ENCODE measurements at regions not wholly inside any gene's neighbourhood (a gene's known extent, or its start where the extent isn't known, plus 50 kb on each side); places are given as distances from the start of the nearest gene placed in this dataset.
"Not testable (repeated sequence)": the region's sequence is repeated elsewhere in the genome, so short reads cannot be mapped to it uniquely, and the experiment has no call there.

DNA sequence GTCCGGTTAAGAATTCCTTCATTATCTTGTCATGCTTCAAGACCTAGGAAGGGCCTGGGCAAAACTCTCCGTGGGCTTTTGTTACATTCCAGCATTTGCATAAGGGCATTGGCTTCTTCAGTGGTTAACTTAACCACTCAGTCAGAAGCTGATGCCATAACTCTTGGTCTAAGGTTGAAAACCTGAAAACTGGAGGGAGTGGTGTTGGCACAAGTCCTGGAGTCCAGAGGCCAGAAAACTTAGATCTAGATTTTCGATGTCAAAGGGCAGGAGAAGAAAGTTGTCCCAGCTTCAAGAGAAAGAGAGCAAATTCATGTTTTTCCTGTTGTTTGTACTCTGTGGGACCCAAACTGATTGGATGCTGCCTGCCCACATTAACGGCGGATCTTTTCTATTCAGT, 86.6 kb upstream of the GC start:
- H3K4me1 Mint-ChIP-seq (ENCODE audit: unreplicated experiment) = no peaks in the 10 kb centered on the region
- no peak overlapping the region for H3K4me3 Mint-ChIP-seq (ENCODE audit: unreplicated experiment)
- no peaks in the 10 kb centered on the region for H3K9me3 Mint-ChIP-seq (ENCODE audit: unreplicated experiment)
- TF ChIP-seq CTCF (IDR thresholded peaks at IDR 0.05) = no peak
- H3K27ac Mint-ChIP-seq (ENCODE audit: unreplicated experiment) = no peak overlapping the region
- no peaks in the 10 kb centered on the region for H3K27me3 Mint-ChIP-seq (ENCODE audit: unreplicated experiment)
- no peak for DNase-seq (ENCODE audit: extremely low spot score, unreplicated experiment)
- no peaks in the 10 kb centered on the region for H3K36me3 Mint-ChIP-seq (ENCODE audit: unreplicated experiment)

GRCh38 chr4:71872221-71872620, 88.3 kb upstream of the GC start:
- Mint-ChIP-seq H3K27me3 (ENCODE audit: unreplicated experiment) (no peaks in the 10 kb centered on the region), H3K4me1 (ENCODE audit: unreplicated experiment) (no peaks in the 10 kb centered on the region), H3K4me3 (ENCODE audit: unreplicated experiment) (no peak overlapping the region), H3K9me3 (ENCODE audit: unreplicated experiment) (no peaks in the 10 kb centered on the region), H3K36me3 (ENCODE audit: unreplicated experiment) (no peaks in the 10 kb centered on the region), H3K27ac (ENCODE audit: unreplicated experiment) (no peak overlapping the region)
- TF ChIP-seq CTCF (IDR thresholded peaks at IDR 0.05) = no peak
- no peak for DNase-seq (ENCODE audit: extremely low spot score, unreplicated experiment)

GRCh38 chr4:71872767-71873415, 89.0 kb upstream of the GC start:
- no peaks in the 10 kb centered on the region for H3K36me3 Mint-ChIP-seq (ENCODE audit: unreplicated experiment)
- H3K27ac Mint-ChIP-seq (ENCODE audit: unreplicated experiment) = no peak overlapping the region

DNA sequence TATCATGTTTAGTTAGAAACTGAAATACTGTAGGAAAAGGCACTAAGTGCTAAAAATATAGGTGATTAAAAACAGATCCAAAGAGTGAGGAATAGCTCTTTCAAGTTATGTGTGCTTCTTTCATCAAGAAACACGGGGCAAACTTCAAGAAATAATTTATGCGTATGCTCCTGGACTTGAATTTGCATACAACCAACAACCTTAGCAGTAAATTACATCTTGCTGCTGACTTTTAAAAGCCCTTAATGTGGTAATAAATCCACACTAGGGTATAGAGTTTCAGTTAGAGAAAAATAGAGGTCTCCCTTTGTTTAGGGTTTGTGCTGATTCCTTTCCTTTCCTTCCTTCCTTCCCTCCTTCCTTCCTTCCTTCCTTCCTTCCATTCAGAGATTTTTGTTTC, 94.5 kb upstream of the GC start:
- H3K4me1 Mint-ChIP-seq (ENCODE audit: unreplicated experiment) = no peaks in the 10 kb centered on the region
- no peak for TF ChIP-seq CTCF (IDR thresholded peaks at IDR 0.05)
- DNase-seq (ENCODE audit: extremely low spot score, unreplicated experiment) = no peak
- H3K9me3 Mint-ChIP-seq (ENCODE audit: unreplicated experiment) = no peaks in the 10 kb centered on the region
- H3K36me3 Mint-ChIP-seq (ENCODE audit: unreplicated experiment) = no peaks in the 10 kb centered on the region
- no peak overlapping the region for H3K4me3 Mint-ChIP-seq (ENCODE audit: unreplicated experiment)
- H3K27me3 Mint-ChIP-seq (ENCODE audit: unreplicated experiment) = no peaks in the 10 kb centered on the region
- H3K27ac Mint-ChIP-seq (ENCODE audit: unreplicated experiment) = no peak overlapping the region

More at GRCh38 chr4:71872767-71873415, 89.0 kb upstream of the GC start:
- no peaks in the 10 kb centered on the region for H3K4me1 Mint-ChIP-seq (ENCODE audit: unreplicated experiment)
- no peaks in the 10 kb centered on the region for H3K27me3 Mint-ChIP-seq (ENCODE audit: unreplicated experiment)
- no peaks in the 10 kb centered on the region for H3K9me3 Mint-ChIP-seq (ENCODE audit: unreplicated experiment)
- DNase-seq (ENCODE audit: extremely low spot score, unreplicated experiment) = no peak
- H3K4me3 Mint-ChIP-seq (ENCODE audit: unreplicated experiment) = no peak overlapping the region
- TF ChIP-seq CTCF (IDR thresholded peaks at IDR 0.05) = no peak

DNA sequence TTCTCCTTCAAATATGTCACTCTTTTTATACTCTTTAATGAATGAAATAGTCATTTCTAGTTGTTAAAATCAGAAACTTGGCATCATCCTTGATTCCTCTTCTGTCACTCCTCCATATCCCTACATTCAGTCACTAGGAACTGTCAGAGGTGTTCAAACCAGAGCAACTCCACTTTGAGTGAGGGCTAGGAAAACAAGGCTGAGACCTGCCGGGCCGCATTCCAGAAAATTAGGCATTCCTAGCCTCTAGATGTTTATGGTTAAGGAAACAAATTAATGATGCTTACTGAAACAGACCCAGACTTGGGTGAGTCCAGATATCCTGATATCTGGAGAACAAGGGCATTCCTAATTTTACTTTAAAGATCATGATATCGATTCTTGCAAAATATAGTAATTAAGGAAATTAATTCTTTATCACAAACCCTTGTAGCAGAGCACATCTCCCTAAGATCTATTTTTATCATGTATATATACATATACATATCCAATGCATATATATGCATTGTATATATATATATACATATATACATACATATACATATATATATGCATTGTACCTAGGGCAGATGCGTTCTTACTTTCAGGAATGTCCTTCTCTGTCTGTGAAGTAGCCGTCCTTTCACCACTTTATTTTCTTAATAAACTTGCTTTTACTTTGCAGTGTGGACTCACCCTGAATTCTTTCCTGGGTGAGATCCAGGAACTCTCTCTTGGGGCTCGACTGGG, 98.4 kb upstream of the GC start:
- no peaks in the 10 kb centered on the region for H3K27me3 Mint-ChIP-seq (ENCODE audit: unreplicated experiment)
- no peaks in the 10 kb centered on the region for H3K4me1 Mint-ChIP-seq (ENCODE audit: unreplicated experiment)
- no peak for TF ChIP-seq CTCF (IDR thresholded peaks at IDR 0.05)
- no peaks in the 10 kb centered on the region for H3K36me3 Mint-ChIP-seq (ENCODE audit: unreplicated experiment)
- H3K9me3 Mint-ChIP-seq (ENCODE audit: unreplicated experiment) = no peaks in the 10 kb centered on the region
- H3K4me3 Mint-ChIP-seq (ENCODE audit: unreplicated experiment) = no peak overlapping the region
- DNase-seq (ENCODE audit: extremely low spot score, unreplicated experiment) = no peak
- no peak overlapping the region for H3K27ac Mint-ChIP-seq (ENCODE audit: unreplicated experiment)

DNA sequence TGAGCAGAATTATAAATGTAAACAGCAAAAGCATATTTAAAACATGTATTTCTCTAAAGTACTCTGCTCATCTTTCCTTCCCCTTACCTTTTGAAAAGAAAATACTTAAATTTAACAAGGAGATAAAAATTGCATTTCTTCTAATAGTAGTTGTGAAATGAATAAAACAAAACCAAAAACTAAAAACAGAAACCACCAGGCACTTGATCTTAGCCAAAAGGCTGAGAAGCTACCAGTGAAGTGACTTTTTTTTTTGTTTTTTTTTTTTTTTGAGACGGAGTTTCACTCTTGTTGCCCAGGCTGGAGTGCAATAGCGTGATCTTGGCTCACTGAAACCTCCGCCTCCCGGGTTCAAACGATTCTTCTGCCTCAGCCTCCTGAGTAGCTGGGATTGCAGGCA, 116.5 kb upstream of the GC start:
- not testable (repeated sequence) for H3K36me3 Mint-ChIP-seq (ENCODE audit: unreplicated experiment); DNase-seq (ENCODE audit: extremely low spot score, unreplicated experiment); H3K4me1 Mint-ChIP-seq (ENCODE audit: unreplicated experiment); H3K27ac Mint-ChIP-seq (ENCODE audit: unreplicated experiment); H3K4me3 Mint-ChIP-seq (ENCODE audit: unreplicated experiment); H3K27me3 Mint-ChIP-seq (ENCODE audit: unreplicated experiment)
- peaks cover 10% of the 10 kb centered on the region for H3K9me3 Mint-ChIP-seq (ENCODE audit: unreplicated experiment)

DNA sequence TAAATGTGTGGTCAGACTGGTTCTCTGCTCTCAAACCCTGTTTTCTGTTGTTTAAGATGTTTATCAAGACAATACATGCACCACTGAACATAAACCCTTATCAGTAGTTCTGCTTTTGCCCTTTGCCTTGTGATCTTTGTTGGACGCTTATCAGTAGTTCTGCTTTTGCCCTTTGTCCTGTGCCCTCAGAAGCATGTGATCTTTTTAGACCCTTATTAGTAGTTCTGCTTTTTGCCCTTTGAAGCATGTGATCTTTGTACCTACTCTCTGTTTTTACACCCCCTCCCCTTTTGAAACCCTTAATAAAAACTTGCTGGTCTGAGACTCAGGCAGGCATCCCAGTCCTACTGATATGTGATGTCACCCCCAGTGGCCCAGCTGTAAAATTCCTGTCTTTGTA, 121.7 kb upstream of the GC start:
- DNase-seq (ENCODE audit: extremely low spot score, unreplicated experiment); H3K27me3 Mint-ChIP-seq (ENCODE audit: unreplicated experiment); H3K4me3 Mint-ChIP-seq (ENCODE audit: unreplicated experiment); H3K27ac Mint-ChIP-seq (ENCODE audit: unreplicated experiment); H3K36me3 Mint-ChIP-seq (ENCODE audit: unreplicated experiment); H3K4me1 Mint-ChIP-seq (ENCODE audit: unreplicated experiment): not testable (repeated sequence)
- H3K9me3 Mint-ChIP-seq (ENCODE audit: unreplicated experiment) = peaks cover 11% of the 10 kb centered on the region

Data from osteocyte (in vitro differentiated cells).